HepG2 (cell line): ENCODE measurements at regions not wholly inside any gene's neighbourhood (a gene's known extent, or its start where the extent isn't known, plus 50 kb on each side); places are given as distances from the start of the nearest gene placed in this dataset.

Experiments used
- CTCF ChIP-seq: sonication (generic); formaldehyde crosslinking; IDR thresholded peaks from 2 replicates; pipeline ENCODE4 v1.5.0; 2020; ENCODE audit warnings: mild to moderate bottlenecking, missing genetic modification reagents, moderate library complexity
- DNMT3B ChIP-seq: conservative IDR thresholded peaks from 2 replicates; pipeline ENCODE4 v1.6.1; 2016; ENCODE audit warnings: missing biosample characterization, control low read depth
- EP300 ChIP-seq, 3 experiments: sonication (generic) in 1 of 3; formaldehyde crosslinking in 1 of 3; IDR thresholded peaks; 2 replicates each; pipeline versions ENCODE4 v1.5.1 to v1.6.1; 2011 to 2020; ENCODE audit warnings: low read depth in 2 of 3, low read length in 2 of 3, borderline replicate concordance in 1 of 3, improper control_type of control experiment in 1 of 3, mild to moderate bottlenecking in 1 of 3, missing genetic modification reagents in 1 of 3, moderate library complexity in 1 of 3
- FOXK1 ChIP-seq: sonication (generic); formaldehyde crosslinking; IDR thresholded peaks from 2 replicates; pipeline ENCODE4 v1.4.0; 2020; ENCODE audit warnings: low read depth, missing genetic modification reagents, borderline replicate concordance
- HOXA7 ChIP-seq: sonication (generic); formaldehyde crosslinking; IDR thresholded peaks from 2 replicates; pipeline ENCODE4 v1.8.1; 2022; ENCODE audit warnings: mild to moderate bottlenecking, missing genetic modification reagents, moderate library complexity
- IKZF5 ChIP-seq: IDR thresholded peaks from 2 replicates; pipeline ENCODE4 v1.6.1; 2018; ENCODE audit warnings: missing genetic modification reagents, mild to moderate bottlenecking, missing compliant biosample characterization
- KLF6 ChIP-seq: IDR thresholded peaks from 2 replicates; pipeline ENCODE4 v1.8.0; 2016; ENCODE audit warnings: missing biosample characterization, missing genetic modification reagents
- SIN3A ChIP-seq: IDR thresholded peaks from 2 replicates; pipeline ENCODE4 v1.6.1; 2011; ENCODE audit warnings: low read depth, mild to moderate bottlenecking, control low read depth, low read length, borderline replicate concordance
- TBL1XR1 ChIP-seq: fragments of 150-350 bp; IDR thresholded peaks from 2 replicates; pipeline ENCODE4 v1.6.1; 2014; ENCODE audit warnings: borderline replicate concordance, low read length; ENCODE audit not compliant: partially characterized antibody
- TCF7L2 ChIP-seq: IDR thresholded peaks from 2 replicates; pipeline ENCODE4 v1.6.1; 2011; ENCODE audit warnings: mild to moderate bottlenecking, low read depth, low read length, moderate library complexity
- YY1 ChIP-seq: IDR thresholded peaks from 2 replicates; pipeline ENCODE4 v1.6.1; 2011; ENCODE audit warnings: low read length, low read depth, moderate library complexity, mild to moderate bottlenecking; ENCODE audit not compliant: insufficient read depth, insufficient replicate concordance
- ZFP36L1 ChIP-seq: sonication (generic); formaldehyde crosslinking; IDR thresholded peaks from 2 replicates; pipeline ENCODE4 v1.8.0; 2022; ENCODE audit warnings: mild to moderate bottlenecking, missing genetic modification reagents, moderate library complexity
- ZNF142 ChIP-seq: sonication (generic); formaldehyde crosslinking; IDR thresholded peaks from 2 replicates; pipeline ENCODE4 v1.4.0; 2020; ENCODE audit warnings: missing genetic modification reagents

- no peak for TF ChIP-seq HOXA7 (CRISPR knock-in tag)
- no peak for TF ChIP-seq TBL1XR1
- no peak for TF ChIP-seq TCF7L2
- TF ChIP-seq ZFP36L1, result no peak
- TF ChIP-seq CTCF (CRISPR knock-in tag), result no peak
- TF ChIP-seq FOXK1 (CRISPR knock-in tag), result no peak
- TF ChIP-seq YY1, result no peak
- no peak for TF ChIP-seq DNMT3B (CRISPR knock-in tag)
- no peak for TF ChIP-seq KLF6 (CRISPR knock-in tag)
- TF ChIP-seq EP300 (IDR thresholded peaks at IDR 0.05; ENCODE audit: low read depth in 2 of 2, low read length in 2 of 2), result no peak
- TF ChIP-seq EP300 (CRISPR knock-in tag; IDR thresholded peaks at IDR 0.05; ENCODE audit: borderline replicate concordance), result no peak
- TF ChIP-seq ZNF142 (CRISPR knock-in tag), result no peak
- TF ChIP-seq SIN3A, result no peak
- TF ChIP-seq IKZF5 (CRISPR knock-in tag), result no peak
Observed at GRCh38 chr2:161547130-161547529, 77.1 kb upstream of the SLC4A10 start.
